Activated CD8-positive, alpha-beta T cell treated with anti-CD3 and anti-CD28 coated beads, Interleukin-2, amount 10 ng/mL, durations not matched to agents 7 days and 5 days (primary cell): ENCODE measurements at regions not wholly inside any gene's neighbourhood (a gene's known extent, or its start where the extent isn't known, plus 50 kb on each side); places are given as distances from the start of the nearest gene placed in this dataset.

ENCODE experiments used
- ATAC-seq: fragments of 150-1000 bp; cut with Tn5 transposase; one replicate; pipeline ENCODE4 v1.10.0; 2021; ENCODE audit warnings: moderate library complexity
- CTCF ChIA-PET: fragments of 350-600 bp; sonication (Branson Sonifier 250); formaldehyde crosslinking; loops from one replicate; lab custom pipeline; 2021; ENCODE audit warnings: antibody characterized with exemption; lab: Charles Lee
- POLR2A ChIA-PET: fragments of 350-600 bp; sonication (Branson Sonifier 250); formaldehyde crosslinking; loops from one replicate; lab custom pipeline; 2021; ENCODE audit warnings: antibody characterized with exemption; lab: Charles Lee
- DNase-seq: peaks from one replicate; pipeline ENCODE4 v3.0.0-alpha.2; 2020
- H3K27ac Mint-ChIP-seq: one replicate; pipeline ENCODE4 v1.8.0; 2021; ENCODE audit warnings: mild to moderate bottlenecking, mixed read lengths
- H3K27me3 Mint-ChIP-seq: one replicate; pipeline ENCODE4 v1.8.0; 2021; ENCODE audit warnings: low read depth, mixed read lengths
- H3K36me3 Mint-ChIP-seq: one replicate; pipeline ENCODE4 v1.8.0; 2021; ENCODE audit warnings: low read depth, mixed read lengths
- H3K4me1 Mint-ChIP-seq: one replicate; pipeline ENCODE4 v1.8.0; 2021; ENCODE audit warnings: low read depth, mixed read lengths
- H3K4me3 Mint-ChIP-seq: one replicate; pipeline ENCODE4 v1.8.0; 2021; ENCODE audit warnings: mild to moderate bottlenecking, mixed read lengths
- H3K9me3 Mint-ChIP-seq: one replicate; pipeline ENCODE4 v1.8.0; 2022; ENCODE audit warnings: mixed read lengths; ENCODE audit not compliant: insufficient read depth

DNA sequence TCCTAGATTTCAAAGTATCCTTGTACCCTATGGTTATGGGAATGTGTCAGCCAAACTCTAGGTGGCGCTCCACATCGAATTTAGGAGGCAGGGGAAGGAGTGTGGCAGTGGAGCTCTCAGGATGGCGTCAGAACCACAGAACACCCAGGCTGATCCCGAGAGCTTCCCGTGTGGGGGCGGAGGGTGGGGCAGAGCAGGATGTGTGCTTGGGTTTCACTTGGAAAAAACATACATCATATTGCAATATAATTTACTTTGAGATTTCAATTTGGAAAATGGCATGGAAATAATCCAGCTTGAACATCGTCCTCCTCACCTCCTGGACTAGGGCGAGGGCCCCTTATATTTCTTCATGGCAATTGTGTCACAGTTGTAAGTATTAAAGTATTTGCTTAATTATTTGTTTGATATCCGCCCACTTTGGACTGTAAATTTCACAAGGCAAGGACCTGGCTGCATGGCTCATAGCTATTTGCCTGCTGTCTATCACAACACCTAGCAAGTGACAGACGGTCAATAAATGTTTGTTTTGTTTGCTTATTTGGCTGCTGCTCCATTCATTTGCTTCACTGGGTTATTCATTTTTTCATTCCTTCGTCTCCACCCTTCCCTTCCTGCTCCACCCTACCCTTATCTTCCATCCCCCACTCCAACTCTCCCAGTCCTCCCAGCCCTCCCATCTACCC is 221.5 kb upstream of the HMGA2 start:
- peaks cover 6% of the 10 kb centered on the region for H3K27me3 Mint-ChIP-seq
- ATAC-seq, result peak; percentile 53
- no peaks in the 10 kb centered on the region for H3K4me1 Mint-ChIP-seq
- peak; percentile 47 for DNase-seq
- H3K4me3 Mint-ChIP-seq, result no peak overlapping the region
- POLR2A ChIA-PET, result no interaction called here
- no peaks in the 10 kb centered on the region for H3K36me3 Mint-ChIP-seq
- CTCF ChIA-PET, result interaction anchor here (0.8 to 1.8 kb wide), 6 partner anchors 9 to 433 kb away, joined by 3 to 5 read pairs (median 4); no protein-coding TSS in a partner anchor
- no peaks in the 10 kb centered on the region for H3K9me3 Mint-ChIP-seq
- no peak overlapping the region for H3K27ac Mint-ChIP-seq

DNA sequence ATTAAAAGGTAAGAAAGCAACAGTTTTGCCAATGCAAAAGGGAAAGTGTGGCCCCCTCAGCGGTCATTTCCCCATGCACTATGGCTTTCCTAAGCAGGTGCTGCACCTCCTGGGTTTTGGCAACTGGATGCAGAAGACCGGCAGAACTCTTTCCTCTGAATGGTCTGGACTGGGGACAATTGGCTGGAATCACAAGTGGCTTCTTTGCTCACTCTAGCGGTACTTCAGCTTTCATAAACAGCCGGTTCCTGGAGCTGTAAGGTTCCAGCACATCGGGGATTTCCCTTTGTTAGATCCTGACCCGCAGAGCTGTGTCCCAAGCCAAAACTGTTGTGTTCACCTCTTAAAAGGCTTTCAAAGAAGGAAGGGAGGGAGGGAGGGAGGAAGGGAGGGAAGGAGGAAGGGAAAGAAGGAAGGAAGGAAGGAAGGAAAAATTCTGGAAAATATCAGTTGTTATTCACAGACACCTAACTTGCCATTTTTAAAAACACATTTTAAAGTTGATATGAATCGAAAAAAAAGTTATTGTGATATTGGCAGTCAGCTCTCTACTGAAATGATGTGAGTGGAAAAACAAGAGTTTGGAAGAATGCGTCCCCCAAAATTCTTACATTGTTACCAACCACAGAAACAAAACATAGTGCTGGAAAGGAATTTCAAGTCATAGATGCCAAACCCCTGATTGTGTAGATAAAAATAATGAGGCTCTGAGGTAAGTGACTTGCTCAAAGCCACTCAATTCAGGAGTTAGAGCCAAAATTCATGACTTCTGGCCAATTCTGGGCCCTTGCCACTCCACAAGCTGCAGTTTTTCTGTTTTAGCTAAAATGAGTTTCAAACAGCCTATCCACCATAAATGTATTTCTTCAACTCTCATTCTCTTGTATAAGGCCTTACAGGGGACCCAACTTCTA is 220.6 kb upstream of the HMGA2 start:
- Mint-ChIP-seq H3K27ac (no peak overlapping the region), H3K27me3 (peaks cover 4% of the 10 kb centered on the region), H3K36me3 (no peaks in the 10 kb centered on the region), H3K4me1 (no peaks in the 10 kb centered on the region), H3K4me3 (no peak overlapping the region), H3K9me3 (no peaks in the 10 kb centered on the region)
- no peak for DNase-seq
- POLR2A ChIA-PET, result no interaction called here
- no peak for ATAC-seq
- CTCF ChIA-PET, result interaction anchor here (1.2 to 1.8 kb wide), 2 partner anchors 10 to 432 kb away, joined by 4 to 5 read pairs; no protein-coding TSS in a partner anchor

DNA sequence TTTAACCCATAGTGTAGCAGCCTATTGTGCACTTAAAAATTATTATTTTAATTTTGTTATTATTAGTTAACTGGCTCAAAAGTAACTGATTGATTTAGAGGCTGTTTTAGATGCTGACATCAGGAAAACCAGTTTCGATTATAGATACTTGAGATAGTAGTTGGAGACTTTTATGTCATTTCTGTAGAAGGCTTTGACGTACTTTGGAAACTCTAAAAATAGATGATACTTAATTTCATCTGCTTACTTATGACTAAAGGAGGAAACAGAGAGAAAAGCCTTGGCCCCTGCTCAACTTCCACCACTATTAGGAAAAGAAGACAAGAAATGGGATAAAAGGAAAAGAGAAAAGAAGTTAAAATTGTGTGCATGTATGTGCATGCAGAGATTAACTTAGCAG is 219.3 kb upstream of the HMGA2 start:
- H3K36me3 Mint-ChIP-seq, result no peaks in the 10 kb centered on the region
- no peak overlapping the region for H3K27ac Mint-ChIP-seq
- H3K4me3 Mint-ChIP-seq, result no peak overlapping the region
- ChIA-PET CTCF (no interaction called here), POLR2A (no interaction called here)
- peaks cover 3% of the 10 kb centered on the region for H3K9me3 Mint-ChIP-seq
- no peak for ATAC-seq
- no peaks in the 10 kb centered on the region for H3K27me3 Mint-ChIP-seq
- H3K4me1 Mint-ChIP-seq, result no peaks in the 10 kb centered on the region
- no peak for DNase-seq

- ChIA-PET POLR2A (no interaction called here), CTCF (no interaction called here)
- Mint-ChIP-seq H3K9me3 (peaks cover 3% of the 10 kb centered on the region), H3K4me3 (no peak overlapping the region), H3K27me3 (no peaks in the 10 kb centered on the region), H3K27ac (no peak overlapping the region), H3K36me3 (no peaks in the 10 kb centered on the region), H3K4me1 (no peaks in the 10 kb centered on the region)
- DNase-seq, result no peak
- no peak for ATAC-seq
Measured at GRCh38 chr12:65606008-65606766, 218.1 kb upstream of the HMGA2 start.

DNA sequence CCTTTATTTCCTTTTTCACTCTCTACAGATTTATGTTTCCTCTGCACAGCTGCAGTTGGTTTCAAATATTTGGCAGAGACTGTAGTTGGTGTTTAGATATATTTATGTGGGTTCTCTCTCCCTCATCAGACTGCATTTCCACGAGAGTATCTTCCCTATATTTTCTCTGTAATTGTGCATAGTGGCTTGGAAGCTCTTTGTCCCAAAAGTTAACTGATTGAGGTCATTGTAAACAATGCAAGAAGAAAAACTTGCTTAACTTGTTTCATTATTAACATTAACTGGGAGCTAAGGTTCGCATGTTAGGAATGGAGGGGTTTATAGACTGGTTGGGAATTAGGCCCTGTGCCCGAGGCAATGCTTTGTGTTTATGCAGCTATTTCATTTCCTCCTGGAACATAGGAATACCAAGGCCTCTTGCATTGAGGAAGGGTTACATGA is 216.9 kb upstream of the HMGA2 start:
- no peak for ATAC-seq
- POLR2A ChIA-PET, result no interaction called here
- Mint-ChIP-seq H3K27me3 (no peaks in the 10 kb centered on the region), H3K9me3 (peaks cover 3% of the 10 kb centered on the region), H3K27ac (no peak overlapping the region), H3K4me3 (no peak overlapping the region), H3K4me1 (no peaks in the 10 kb centered on the region), H3K36me3 (no peaks in the 10 kb centered on the region)
- CTCF ChIA-PET, result no interaction called here
- DNase-seq, result no peak

DNA sequence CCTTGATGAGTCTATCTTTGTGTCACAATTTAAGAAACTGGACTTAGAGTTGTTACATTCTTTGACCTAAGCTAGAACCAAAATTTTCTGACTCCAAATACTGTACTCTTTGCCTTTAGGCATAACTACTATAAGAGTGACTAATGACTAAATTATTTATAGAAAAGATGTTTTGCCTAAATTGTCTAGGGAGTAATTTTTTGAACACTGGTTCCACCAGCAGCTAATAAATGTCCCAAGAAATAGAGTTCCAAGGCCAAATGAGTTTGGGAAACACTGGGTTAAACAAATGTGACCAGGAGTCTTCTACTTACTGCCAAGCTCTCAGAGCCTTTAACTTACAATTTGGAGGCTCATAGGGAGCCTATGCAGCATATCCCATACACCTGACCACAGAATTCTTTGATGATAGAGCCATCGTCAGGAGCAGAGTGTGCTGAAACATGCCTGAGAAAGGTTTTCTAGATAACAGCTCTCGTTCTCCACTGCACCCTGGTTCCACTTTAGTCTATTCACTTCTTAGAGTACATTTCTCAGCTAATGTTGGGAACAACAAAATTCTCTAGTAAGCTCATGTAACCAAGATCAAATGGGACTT is 215.9 kb upstream of the HMGA2 start:
- no peaks in the 10 kb centered on the region for H3K27me3 Mint-ChIP-seq
- H3K36me3 Mint-ChIP-seq, result no peaks in the 10 kb centered on the region
- no peaks in the 10 kb centered on the region for H3K4me1 Mint-ChIP-seq
- POLR2A ChIA-PET, result no interaction called here
- CTCF ChIA-PET, result no interaction called here
- DNase-seq (no peak), ATAC-seq (no peak)
- peaks cover 3% of the 10 kb centered on the region for H3K9me3 Mint-ChIP-seq
- no peak overlapping the region for H3K27ac Mint-ChIP-seq
- H3K4me3 Mint-ChIP-seq, result no peak overlapping the region

DNA sequence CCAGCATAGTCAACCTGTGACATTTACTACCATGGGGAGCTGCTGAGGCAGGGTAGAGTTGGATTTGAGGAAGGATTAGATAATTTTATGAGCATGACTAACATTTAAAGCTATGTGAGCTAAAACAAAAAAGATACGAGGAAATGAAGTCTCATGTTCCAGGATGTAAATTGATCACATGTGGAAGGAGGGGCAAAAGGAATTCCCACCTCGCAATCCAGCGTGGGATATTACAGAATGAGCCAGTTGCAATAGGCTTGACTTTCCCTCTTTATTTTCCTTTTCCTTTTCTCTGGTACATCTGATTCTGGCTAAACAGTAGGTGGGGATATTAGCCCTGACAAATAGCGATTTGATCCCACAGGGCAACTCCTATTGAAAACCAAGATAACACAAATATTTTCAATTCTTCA is 214.9 kb upstream of the HMGA2 start:
- no peak overlapping the region for H3K27ac Mint-ChIP-seq
- H3K4me1 Mint-ChIP-seq, result no peaks in the 10 kb centered on the region
- H3K9me3 Mint-ChIP-seq, result peaks cover 3% of the 10 kb centered on the region
- no peaks in the 10 kb centered on the region for H3K36me3 Mint-ChIP-seq
- no peaks in the 10 kb centered on the region for H3K27me3 Mint-ChIP-seq
- POLR2A ChIA-PET, result no interaction called here
- DNase-seq (no peak), ATAC-seq (no peak)
- no peak overlapping the region for H3K4me3 Mint-ChIP-seq
- CTCF ChIA-PET, result no interaction called here

DNA sequence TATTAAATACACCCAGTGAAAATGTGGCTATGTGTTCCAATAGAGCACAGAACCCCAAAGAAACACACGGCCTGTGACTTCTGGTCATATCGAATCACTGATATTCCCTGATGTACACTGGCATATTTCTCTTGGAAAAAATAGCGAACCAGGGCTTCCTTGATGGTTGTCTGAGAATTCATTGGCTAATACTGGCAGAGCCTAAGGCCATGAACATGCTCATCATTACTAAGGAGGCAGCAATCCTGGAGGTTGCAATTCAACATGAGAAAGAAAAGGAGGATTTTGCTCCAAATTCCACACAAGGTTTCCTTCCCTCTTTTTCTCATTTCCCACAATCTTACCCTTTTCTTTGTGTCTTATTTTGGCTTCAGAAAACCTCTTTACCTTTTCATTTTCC is 212.9 kb upstream of the HMGA2 start:
- H3K4me3 Mint-ChIP-seq, result no peak overlapping the region

GRCh38 chr12:65612440-65612839 is 211.8 kb upstream of the HMGA2 start:
- Mint-ChIP-seq H3K4me3 (no peak overlapping the region), H3K4me1 (no peaks in the 10 kb centered on the region), H3K36me3 (no peaks in the 10 kb centered on the region), H3K9me3 (peaks cover 3% of the 10 kb centered on the region), H3K27me3 (no peaks in the 10 kb centered on the region), H3K27ac (no peak overlapping the region)
- CTCF ChIA-PET, result no interaction called here
- POLR2A ChIA-PET, result no interaction called here
- DNase-seq, result no peak
- no peak for ATAC-seq

More for the DNA sequence above, 212.9 kb upstream of the HMGA2 start:
- no peak for DNase-seq
- no peaks in the 10 kb centered on the region for H3K27me3 Mint-ChIP-seq
- no peak for ATAC-seq
- peaks cover 3% of the 10 kb centered on the region for H3K9me3 Mint-ChIP-seq
- CTCF ChIA-PET, result no interaction called here
- no peak overlapping the region for H3K27ac Mint-ChIP-seq
- H3K36me3 Mint-ChIP-seq, result no peaks in the 10 kb centered on the region
- H3K4me1 Mint-ChIP-seq, result no peaks in the 10 kb centered on the region
- POLR2A ChIA-PET, result no interaction called here

GRCh38 chr12:65613692-65614091 is 210.6 kb upstream of the HMGA2 start:
- Mint-ChIP-seq H3K36me3 (no peaks in the 10 kb centered on the region), H3K27me3 (no peaks in the 10 kb centered on the region), H3K27ac (no peak overlapping the region), H3K4me3 (no peak overlapping the region), H3K9me3 (peaks cover 3% of the 10 kb centered on the region), H3K4me1 (no peaks in the 10 kb centered on the region)
- ChIA-PET CTCF (no interaction called here), POLR2A (no interaction called here)
- no peak for ATAC-seq
- DNase-seq, result no peak

DNA sequence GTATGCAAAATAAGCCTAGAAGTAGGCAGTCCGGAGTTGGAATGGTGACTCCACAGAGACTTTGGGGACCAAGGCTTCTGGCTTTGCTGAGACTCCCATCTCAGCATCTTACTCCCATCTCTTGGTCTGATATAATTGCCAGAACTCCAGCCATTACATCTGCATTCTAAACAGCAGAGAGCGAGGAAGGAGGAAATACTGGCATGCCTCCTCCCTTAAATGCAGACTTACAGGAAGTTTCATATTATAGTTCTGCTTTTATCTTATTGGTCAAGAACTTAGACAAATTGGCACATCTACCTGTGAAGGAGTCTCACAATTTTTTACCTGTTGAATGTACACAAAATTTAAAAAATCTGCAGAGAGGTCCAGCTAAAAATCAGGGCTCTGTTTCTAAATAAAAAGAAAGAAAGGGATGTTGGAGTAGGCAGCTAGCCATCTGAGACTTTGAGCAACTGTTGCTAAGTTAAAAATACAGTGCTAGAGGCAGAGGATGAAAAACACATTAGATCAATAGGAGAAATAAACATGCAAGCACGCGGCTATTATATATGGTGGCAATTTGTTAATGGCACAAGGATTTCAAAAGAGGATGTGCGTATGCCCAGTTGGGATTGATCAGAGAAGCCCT is 209.9 kb upstream of the HMGA2 start:
- Mint-ChIP-seq H3K4me1 (no peaks in the 10 kb centered on the region), H3K9me3 (no peaks in the 10 kb centered on the region), H3K27me3 (no peaks in the 10 kb centered on the region), H3K36me3 (no peaks in the 10 kb centered on the region), H3K4me3 (no peak overlapping the region), H3K27ac (no peak overlapping the region)
- ATAC-seq, result no peak
- ChIA-PET CTCF (no interaction called here), POLR2A (no interaction called here)
- DNase-seq, result no peak
